Endothelial cell (in vitro differentiated cells): ENCODE measurements at regions not wholly inside any gene's neighbourhood (a gene's known extent, or its start where the extent isn't known, plus 50 kb on each side); places are given as distances from the start of the nearest gene placed in this dataset.

Experiments
- DNase-seq: peaks from one replicate; pipeline ENCODE4 v3.0.0; 2021; ENCODE audit warnings: low spot score
- H3K27ac Mint-ChIP-seq: one replicate; pipeline ENCODE4 v1.8.0; 2021; ENCODE audit warnings: mixed read lengths, inconsistent platforms; ENCODE audit not compliant: unreplicated experiment
- H3K27me3 Mint-ChIP-seq: one replicate; pipeline ENCODE4 v1.8.0; 2021; ENCODE audit warnings: mild to moderate bottlenecking, moderate library complexity, mixed read lengths, inconsistent platforms; ENCODE audit not compliant: unreplicated experiment
- H3K36me3 Mint-ChIP-seq: one replicate; pipeline ENCODE4 v1.8.0; 2021; ENCODE audit warnings: mild to moderate bottlenecking, low read depth, mixed read lengths, inconsistent platforms; ENCODE audit not compliant: unreplicated experiment
- H3K4me1 Mint-ChIP-seq: one replicate; pipeline ENCODE4 v1.8.0; 2021; ENCODE audit warnings: mild to moderate bottlenecking, mixed read lengths, inconsistent platforms; ENCODE audit not compliant: unreplicated experiment
- H3K4me3 Mint-ChIP-seq: one replicate; pipeline ENCODE4 v1.8.0; 2021; ENCODE audit warnings: mild to moderate bottlenecking, mixed read lengths, inconsistent platforms; ENCODE audit not compliant: unreplicated experiment
- H3K9me3 Mint-ChIP-seq: one replicate; pipeline ENCODE4 v1.8.0; 2021; ENCODE audit warnings: mixed read lengths, inconsistent platforms; ENCODE audit not compliant: unreplicated experiment
- TF ChIP-seq, protein P1 (sequence below): fragments of 200-600 bp; sonication (generic); IDR thresholded peaks from one replicate; pipeline ENCODE4 v1.5.0; 2021; ENCODE audit warnings: antibody characterized with exemption; ENCODE audit not compliant: unreplicated experiment

DNA sequence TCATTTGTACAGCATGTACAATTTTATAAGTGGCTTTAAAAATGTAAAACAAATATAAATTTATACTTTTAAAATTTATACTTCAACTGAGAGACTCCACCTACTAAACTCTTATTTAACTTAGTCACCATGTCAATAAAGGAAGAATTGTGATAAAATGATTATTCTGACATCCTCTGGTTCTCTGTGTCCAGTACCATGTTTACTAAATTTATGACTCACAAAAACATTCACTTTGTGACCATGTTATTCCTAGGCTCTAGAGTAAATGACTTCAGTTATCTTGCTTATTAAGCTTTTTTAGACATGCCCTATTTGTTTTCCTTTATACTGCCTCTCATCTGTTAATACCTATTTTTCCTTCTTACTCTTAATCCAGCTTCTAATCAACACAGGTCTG lies 959.6 kb upstream of the SLC39A10 start:
- Mint-ChIP-seq H3K27me3 (no peaks in the 10 kb centered on the region), H3K36me3 (no peaks in the 10 kb centered on the region), H3K4me3 (no peak overlapping the region), H3K4me1 (no peaks in the 10 kb centered on the region), H3K9me3 (no peaks in the 10 kb centered on the region), H3K27ac (no peak overlapping the region)
- TF ChIP-seq, protein P1, sequence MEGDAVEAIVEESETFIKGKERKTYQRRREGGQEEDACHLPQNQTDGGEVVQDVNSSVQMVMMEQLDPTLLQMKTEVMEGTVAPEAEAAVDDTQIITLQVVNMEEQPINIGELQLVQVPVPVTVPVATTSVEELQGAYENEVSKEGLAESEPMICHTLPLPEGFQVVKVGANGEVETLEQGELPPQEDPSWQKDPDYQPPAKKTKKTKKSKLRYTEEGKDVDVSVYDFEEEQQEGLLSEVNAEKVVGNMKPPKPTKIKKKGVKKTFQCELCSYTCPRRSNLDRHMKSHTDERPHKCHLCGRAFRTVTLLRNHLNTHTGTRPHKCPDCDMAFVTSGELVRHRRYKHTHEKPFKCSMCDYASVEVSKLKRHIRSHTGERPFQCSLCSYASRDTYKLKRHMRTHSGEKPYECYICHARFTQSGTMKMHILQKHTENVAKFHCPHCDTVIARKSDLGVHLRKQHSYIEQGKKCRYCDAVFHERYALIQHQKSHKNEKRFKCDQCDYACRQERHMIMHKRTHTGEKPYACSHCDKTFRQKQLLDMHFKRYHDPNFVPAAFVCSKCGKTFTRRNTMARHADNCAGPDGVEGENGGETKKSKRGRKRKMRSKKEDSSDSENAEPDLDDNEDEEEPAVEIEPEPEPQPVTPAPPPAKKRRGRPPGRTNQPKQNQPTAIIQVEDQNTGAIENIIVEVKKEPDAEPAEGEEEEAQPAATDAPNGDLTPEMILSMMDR = no peak
- DNase-seq = no peak

DNA sequence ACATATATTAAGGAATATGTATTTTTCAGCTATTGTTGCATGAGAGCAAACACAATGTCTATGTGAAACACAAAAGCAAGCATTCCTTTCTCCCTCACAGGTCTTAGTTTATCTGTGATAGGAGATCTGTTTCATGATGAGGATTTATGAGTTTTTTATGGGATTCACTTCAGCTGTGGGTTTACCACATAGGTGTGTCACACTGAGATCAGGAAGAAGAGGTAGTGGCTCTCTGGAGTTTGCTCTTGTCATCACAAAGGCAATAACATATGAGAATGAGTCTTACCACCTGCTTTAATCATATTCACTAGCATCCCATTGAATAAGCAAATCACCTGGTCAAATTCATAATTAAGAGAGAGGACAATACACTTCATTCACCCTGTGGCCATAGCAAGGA lies 960.3 kb upstream of the SLC39A10 start:
- DNase-seq = no peak
- Mint-ChIP-seq H3K4me1 (no peaks in the 10 kb centered on the region), H3K27ac (no peak overlapping the region), H3K4me3 (no peak overlapping the region), H3K27me3 (no peaks in the 10 kb centered on the region), H3K9me3 (no peaks in the 10 kb centered on the region), H3K36me3 (no peaks in the 10 kb centered on the region)
- TF ChIP-seq, protein P1 = no peak

DNA sequence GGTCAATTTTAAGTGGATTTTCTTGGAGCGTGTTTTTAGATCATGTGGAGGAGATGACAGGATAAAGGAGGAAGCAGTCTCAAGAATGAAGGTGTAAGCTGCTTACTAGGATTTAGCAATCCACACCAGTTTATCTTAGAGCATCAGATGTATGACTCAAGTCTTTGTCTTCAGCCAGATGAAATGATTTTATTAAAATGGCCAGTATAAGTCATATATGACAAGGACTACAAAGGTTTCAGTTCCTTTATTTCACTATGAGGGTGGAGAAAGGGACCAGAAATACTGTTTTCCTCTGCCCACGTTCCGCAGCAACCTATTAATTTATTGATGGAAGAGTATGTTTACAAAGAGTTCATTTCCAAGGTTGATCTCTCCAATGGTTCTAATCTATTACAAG lies 970.5 kb upstream of the SLC39A10 start:
- H3K9me3 Mint-ChIP-seq = no peaks in the 10 kb centered on the region

DNA sequence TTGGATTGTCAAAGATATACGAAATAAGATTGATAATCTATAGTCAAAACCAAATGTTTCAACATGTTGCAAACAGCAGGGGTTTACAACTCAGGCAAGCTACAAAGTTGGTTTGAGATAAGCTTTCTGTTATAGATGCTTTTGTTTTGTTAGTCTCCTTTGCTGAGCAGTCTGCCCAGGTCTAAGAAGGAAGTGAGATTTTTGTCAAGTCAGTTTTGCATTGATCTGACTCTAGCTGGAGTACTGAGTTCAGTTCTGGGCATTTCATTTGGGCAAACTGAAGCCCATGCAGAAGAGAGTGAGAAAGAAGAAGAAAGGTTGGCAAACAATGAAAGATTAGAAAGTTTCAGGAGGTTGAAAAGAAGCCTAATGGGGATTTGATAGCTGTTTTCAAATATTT lies 983.0 kb upstream of the SLC39A10 start:
- no peaks in the 10 kb centered on the region for H3K36me3 Mint-ChIP-seq
- TF ChIP-seq, protein P1 = no peak
- H3K4me1 Mint-ChIP-seq = no peaks in the 10 kb centered on the region
- no peaks in the 10 kb centered on the region for H3K9me3 Mint-ChIP-seq
- DNase-seq = no peak
- no peak overlapping the region for H3K27ac Mint-ChIP-seq
- H3K4me3 Mint-ChIP-seq = no peak overlapping the region
- no peaks in the 10 kb centered on the region for H3K27me3 Mint-ChIP-seq

More for the DNA sequence above, 970.5 kb upstream of the SLC39A10 start:
- TF ChIP-seq, protein P1 = no peak
- Mint-ChIP-seq H3K27me3 (no peaks in the 10 kb centered on the region), H3K4me3 (no peak overlapping the region), H3K27ac (no peak overlapping the region), H3K36me3 (no peaks in the 10 kb centered on the region), H3K4me1 (no peaks in the 10 kb centered on the region)
- DNase-seq = no peak

DNA sequence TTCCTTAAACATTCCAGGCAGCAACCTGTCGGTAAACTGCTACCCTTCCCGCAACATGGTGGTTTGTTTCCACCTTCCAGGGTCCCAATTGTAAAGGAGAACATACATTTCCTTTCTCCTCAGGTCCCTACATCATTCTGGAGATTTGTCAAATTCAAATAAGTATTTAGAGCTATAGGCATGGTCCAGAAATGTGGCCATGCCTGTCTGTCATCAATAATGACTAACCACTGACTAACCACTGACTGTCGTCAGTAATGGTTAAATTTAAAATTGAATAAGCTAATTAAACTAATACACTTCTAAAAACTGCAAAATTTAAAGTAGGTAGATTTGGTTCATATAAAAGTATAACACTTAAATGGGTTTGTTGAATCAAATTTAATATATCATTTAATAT lies 984.0 kb upstream of the SLC39A10 start:
- no peaks in the 10 kb centered on the region for H3K9me3 Mint-ChIP-seq

More for the DNA sequence above, 984.0 kb upstream of the SLC39A10 start:
- no peaks in the 10 kb centered on the region for H3K36me3 Mint-ChIP-seq
- TF ChIP-seq, protein P1 = no peak
- H3K27me3 Mint-ChIP-seq = no peaks in the 10 kb centered on the region
- H3K4me3 Mint-ChIP-seq = no peak overlapping the region
- DNase-seq = no peak
- H3K27ac Mint-ChIP-seq = no peak overlapping the region
- no peaks in the 10 kb centered on the region for H3K4me1 Mint-ChIP-seq
